ENCODE measurements at regions not wholly inside any gene's neighbourhood (a gene's known extent, or its start where the extent isn't known, plus 50 kb on each side); places are given as distances from the start of the nearest gene placed in this dataset.

DNA sequence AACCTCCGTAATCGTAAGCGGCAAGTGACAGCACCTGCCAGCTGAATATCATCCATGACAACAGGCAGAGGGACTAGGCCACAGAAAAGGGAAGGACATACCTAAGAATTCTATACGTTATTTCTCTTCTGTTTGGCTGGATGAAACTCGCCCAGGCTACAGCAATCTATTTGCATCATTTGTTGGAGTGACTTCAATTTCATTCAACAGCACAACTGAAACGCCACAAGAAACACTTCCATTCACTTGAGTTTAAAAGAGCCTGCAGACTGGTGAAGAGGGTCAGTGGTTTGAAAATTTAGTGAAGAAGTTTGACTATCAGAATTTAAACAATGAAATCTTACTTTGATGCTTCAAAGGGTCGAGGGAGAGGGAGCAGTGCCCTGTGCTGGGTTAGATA, 378.7 kb downstream of the LMO4 start:
- TF ChIP-seq, protein P1, sequence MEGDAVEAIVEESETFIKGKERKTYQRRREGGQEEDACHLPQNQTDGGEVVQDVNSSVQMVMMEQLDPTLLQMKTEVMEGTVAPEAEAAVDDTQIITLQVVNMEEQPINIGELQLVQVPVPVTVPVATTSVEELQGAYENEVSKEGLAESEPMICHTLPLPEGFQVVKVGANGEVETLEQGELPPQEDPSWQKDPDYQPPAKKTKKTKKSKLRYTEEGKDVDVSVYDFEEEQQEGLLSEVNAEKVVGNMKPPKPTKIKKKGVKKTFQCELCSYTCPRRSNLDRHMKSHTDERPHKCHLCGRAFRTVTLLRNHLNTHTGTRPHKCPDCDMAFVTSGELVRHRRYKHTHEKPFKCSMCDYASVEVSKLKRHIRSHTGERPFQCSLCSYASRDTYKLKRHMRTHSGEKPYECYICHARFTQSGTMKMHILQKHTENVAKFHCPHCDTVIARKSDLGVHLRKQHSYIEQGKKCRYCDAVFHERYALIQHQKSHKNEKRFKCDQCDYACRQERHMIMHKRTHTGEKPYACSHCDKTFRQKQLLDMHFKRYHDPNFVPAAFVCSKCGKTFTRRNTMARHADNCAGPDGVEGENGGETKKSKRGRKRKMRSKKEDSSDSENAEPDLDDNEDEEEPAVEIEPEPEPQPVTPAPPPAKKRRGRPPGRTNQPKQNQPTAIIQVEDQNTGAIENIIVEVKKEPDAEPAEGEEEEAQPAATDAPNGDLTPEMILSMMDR (IDR thresholded peaks at IDR 0.05), result no peak
- no peak for TF ChIP-seq POLR2A (IDR thresholded peaks at IDR 0.05)

All from body of pancreas (tissue), 4 donors.